ENCODE measurements at regions not wholly inside any gene's neighbourhood (a gene's known extent, or its start where the extent isn't known, plus 50 kb on each side); places are given as distances from the start of the nearest gene placed in this dataset.
A peak's percentile ranks its signal among the peaks of the same experiment; 100 is the strongest.

DNA sequence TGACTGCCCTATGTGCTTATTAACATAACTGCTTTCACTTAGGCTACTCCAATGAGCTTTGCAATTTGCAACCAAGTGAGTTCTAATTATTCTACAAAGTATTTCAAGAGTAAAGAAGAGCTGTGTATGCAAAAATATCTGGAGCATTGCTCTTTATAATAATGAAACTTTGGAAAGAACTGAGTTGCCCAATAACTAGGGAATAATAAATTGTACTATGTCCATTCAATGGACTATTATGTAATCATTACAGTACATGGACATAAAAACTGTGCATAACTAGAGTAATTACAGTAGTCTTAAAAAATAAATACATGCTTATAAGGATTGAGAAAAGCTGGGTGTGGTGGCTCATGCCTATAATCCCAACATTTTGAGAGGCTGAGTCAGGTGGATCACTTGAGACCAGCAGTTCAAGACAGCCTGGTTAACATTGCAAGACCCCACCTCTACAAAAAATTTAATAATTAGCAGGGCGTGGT, 70.3 kb upstream of the JAK1 start:
- H3K4me3 ChIP-seq (ENCODE audit: low read length): no peak overlapping the region
- DNase-seq (ENCODE audit: low read depth): peak; percentile 46
- TF ChIP-seq, protein P1, sequence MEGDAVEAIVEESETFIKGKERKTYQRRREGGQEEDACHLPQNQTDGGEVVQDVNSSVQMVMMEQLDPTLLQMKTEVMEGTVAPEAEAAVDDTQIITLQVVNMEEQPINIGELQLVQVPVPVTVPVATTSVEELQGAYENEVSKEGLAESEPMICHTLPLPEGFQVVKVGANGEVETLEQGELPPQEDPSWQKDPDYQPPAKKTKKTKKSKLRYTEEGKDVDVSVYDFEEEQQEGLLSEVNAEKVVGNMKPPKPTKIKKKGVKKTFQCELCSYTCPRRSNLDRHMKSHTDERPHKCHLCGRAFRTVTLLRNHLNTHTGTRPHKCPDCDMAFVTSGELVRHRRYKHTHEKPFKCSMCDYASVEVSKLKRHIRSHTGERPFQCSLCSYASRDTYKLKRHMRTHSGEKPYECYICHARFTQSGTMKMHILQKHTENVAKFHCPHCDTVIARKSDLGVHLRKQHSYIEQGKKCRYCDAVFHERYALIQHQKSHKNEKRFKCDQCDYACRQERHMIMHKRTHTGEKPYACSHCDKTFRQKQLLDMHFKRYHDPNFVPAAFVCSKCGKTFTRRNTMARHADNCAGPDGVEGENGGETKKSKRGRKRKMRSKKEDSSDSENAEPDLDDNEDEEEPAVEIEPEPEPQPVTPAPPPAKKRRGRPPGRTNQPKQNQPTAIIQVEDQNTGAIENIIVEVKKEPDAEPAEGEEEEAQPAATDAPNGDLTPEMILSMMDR (IDR thresholded peaks at IDR 0.05; ENCODE audit: insufficient read depth, low read depth, low read length, missing control alignments): no peak

DNA sequence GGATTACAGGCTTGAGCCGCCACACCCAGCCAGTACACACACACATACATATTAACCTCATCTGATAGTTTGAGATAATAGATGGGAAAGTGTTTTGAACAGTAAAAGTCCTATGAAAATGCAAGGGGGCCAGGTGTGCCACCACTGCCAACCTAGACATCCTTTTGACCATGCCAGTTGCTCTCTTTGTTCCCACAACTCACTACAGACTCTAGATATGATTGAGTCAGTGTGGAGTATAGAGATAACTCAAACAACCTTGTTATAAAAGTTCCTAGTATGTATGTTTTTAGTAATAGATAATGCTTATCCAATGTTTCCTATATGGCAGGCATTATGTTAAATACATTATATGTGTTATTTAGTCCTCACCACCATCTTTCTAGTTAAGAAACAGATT, 72.7 kb upstream of the JAK1 start:
- no peak overlapping the region for H3K4me3 ChIP-seq (ENCODE audit: low read length)
- no peak for DNase-seq (ENCODE audit: low read depth)
- TF ChIP-seq, protein P1 (IDR thresholded peaks at IDR 0.05; ENCODE audit: insufficient read depth, low read depth, low read length, missing control alignments): no peak

DNA sequence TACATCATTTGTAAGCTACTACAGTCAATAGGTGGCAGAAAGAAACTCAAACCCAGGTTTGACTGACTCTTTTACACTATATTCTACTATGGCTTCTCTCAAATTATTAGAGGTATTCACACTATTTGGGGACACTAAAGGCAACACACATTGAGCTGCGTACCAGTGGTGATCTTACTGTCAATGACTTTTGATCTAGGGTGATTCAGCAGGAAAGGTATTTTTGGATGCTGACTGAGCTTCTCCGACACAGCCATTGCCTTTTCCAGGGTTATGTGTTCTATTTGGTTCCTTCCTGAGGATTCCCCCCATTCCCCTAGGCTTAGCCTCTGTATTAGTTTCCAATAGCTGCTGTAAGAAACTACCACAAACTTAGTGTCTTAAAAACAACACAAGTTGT, 73.2 kb upstream of the JAK1 start:
- TF ChIP-seq, protein P1 (IDR thresholded peaks at IDR 0.05; ENCODE audit: insufficient read depth, low read depth, low read length, missing control alignments): no peak
- DNase-seq (ENCODE audit: low read depth): no peak
- no peak overlapping the region for H3K4me3 ChIP-seq (ENCODE audit: low read length)

DNA sequence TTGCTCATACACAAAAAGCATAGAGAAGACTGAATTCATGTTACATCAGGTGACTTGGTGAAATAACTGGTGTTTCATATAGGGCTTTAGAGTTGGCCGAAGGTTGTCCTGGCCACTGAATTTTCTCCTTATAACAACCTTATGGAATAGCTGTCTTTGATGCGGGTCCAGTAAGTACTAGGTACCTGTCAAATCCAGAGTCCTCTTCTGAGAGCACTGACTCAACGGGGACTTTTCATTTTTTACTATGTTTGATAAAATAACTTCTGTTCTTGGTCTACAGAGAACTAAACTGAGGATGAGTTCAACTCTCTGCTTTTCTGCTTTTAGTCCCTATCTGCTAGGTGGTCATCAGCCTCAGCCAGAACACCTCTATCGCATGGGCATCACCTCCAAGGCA, 76.1 kb upstream of the JAK1 start:
- TF ChIP-seq, protein P1 (IDR thresholded peaks at IDR 0.05; ENCODE audit: insufficient read depth, low read depth, low read length, missing control alignments): no peak
- no peak for DNase-seq (ENCODE audit: low read depth)
- H3K4me3 ChIP-seq (ENCODE audit: low read length): no peak overlapping the region

DNA sequence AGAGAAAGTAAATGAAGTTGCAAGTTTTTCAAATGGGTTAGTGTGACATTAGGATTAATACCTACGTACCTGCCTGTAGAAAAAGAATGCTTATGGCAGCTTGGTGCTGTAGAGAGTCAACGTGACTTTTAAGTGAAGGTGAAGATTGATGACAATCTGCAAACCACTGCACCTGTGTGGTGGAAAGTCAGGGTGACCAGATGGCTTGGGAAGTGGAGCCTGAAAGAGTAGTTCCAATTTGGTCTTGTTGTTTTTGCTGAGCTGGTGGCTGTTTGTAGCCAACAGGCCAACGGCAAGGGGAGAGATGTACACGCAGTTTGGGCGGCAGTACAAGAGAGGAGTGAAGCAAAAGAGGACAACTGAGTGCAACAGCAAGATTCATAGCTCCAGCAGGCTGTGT, 78.1 kb upstream of the JAK1 start:
- DNase-seq (ENCODE audit: low read depth): no peak
- H3K4me3 ChIP-seq (ENCODE audit: low read length): no peak overlapping the region
- TF ChIP-seq, protein P1 (IDR thresholded peaks at IDR 0.05; ENCODE audit: insufficient read depth, low read depth, low read length, missing control alignments): no peak

DNA sequence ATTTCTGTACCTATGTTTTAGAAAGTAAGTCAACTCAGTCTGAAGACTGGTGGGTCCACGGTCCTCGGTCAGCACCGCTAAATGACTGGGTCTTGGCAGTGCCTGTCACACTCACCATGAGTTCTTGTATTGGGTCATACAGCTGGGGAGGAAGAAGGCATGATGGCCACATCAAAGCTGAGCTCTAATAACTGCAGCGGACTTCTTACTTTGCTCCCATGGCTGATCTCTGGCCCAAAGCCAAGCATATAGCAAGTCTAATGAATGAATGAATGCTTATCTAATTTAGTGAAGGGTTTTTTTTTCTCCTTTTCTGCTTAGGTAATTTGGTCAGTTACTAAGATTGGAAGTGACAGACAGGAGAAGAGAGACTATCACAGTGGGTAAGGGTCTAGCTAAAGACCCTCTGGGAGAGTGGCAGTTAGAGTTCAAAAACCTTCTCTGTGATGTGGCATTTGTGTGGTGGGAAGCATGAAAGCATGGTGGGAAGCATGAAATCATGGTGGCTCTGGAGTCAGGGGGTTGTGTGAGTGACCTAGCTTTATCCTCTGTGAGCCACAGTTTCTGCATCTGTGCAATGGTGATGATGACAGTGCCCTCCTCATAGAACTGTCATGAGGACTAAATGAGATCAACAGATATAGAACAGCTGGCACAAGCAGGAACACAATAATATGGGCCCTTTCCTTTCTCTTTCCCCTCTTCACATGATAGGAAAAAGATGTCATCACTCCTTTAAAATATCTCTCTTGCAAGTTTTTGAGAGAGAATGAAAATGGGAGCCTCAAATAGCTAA, 78.9 kb upstream of the JAK1 start:
- TF ChIP-seq, protein P1 (IDR thresholded peaks at IDR 0.05; ENCODE audit: insufficient read depth, low read depth, low read length, missing control alignments): no peak
- no peak for DNase-seq (ENCODE audit: low read depth)

DNA sequence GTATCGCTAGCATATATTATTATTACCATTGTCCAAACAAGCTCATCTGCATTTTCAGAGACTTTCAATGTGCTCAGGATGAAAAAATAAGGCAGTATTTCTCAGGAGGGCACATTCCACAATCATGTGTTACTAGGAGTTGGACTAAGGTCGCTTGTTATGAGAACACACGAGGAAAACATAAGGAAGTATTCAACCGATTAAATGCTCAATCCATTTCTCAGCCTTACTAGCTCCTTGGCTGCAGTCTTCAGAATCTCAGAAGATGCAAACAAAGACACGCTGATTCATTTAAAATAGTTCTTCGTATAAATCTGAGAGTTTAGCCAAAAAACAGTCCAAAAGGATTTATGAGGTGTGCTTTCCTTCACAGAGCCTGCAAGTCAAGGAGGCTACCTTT, 82.0 kb upstream of the JAK1 start:
- DNase-seq (ENCODE audit: low read depth): no peak
- H3K4me3 ChIP-seq (ENCODE audit: low read length): no peak overlapping the region
- TF ChIP-seq, protein P1 (IDR thresholded peaks at IDR 0.05; ENCODE audit: insufficient read depth, low read depth, low read length, missing control alignments): no peak

More for the DNA sequence above, 78.9 kb upstream of the JAK1 start:
- H3K4me3 ChIP-seq (ENCODE audit: low read length): no peak overlapping the region

Data from epithelial cell of esophagus (primary cell).